ENCODE measurements at regions not wholly inside any gene's neighbourhood (a gene's known extent, or its start where the extent isn't known, plus 50 kb on each side); places are given as distances from the start of the nearest gene placed in this dataset.

DNA sequence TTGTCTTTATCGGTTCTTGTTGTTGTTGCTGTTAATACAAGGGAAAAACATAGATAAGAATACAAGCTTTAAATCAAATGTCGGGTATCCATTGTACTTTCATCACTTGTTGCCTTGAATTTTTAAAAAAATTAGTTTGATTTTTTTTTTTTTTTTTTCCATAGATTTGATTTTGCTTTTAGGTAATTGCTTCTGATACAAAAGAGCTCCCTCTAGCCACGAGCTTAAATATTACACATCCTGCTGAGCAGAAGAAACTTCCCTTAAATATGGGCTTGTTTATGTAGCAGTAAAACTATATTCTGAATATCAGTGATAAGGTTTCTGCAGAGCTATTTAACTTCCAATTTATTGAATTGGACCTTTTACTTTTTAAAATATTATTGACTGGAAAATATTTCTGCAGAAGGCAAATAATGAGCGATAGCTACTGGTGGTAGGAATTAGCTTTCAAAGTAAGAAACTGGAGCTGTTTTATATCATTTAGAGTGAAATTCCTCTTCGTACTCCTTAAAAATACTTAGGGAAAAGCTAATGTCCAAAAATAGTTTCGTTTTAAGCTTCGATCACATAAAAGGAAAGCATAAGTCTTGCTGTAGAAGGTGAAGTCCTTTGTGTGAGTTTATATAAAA, 216.9 kb downstream of the POLR1F start:
- TF ChIP-seq, protein P1, sequence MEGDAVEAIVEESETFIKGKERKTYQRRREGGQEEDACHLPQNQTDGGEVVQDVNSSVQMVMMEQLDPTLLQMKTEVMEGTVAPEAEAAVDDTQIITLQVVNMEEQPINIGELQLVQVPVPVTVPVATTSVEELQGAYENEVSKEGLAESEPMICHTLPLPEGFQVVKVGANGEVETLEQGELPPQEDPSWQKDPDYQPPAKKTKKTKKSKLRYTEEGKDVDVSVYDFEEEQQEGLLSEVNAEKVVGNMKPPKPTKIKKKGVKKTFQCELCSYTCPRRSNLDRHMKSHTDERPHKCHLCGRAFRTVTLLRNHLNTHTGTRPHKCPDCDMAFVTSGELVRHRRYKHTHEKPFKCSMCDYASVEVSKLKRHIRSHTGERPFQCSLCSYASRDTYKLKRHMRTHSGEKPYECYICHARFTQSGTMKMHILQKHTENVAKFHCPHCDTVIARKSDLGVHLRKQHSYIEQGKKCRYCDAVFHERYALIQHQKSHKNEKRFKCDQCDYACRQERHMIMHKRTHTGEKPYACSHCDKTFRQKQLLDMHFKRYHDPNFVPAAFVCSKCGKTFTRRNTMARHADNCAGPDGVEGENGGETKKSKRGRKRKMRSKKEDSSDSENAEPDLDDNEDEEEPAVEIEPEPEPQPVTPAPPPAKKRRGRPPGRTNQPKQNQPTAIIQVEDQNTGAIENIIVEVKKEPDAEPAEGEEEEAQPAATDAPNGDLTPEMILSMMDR (conservative IDR thresholded peaks at IDR 0.05; ENCODE audit: control insufficient read depth, insufficient read depth, low read depth, low read length), result peak; percentile 60
- peak; percentile 68 for DNase-seq (ENCODE audit: low read depth)
- H3K4me3 ChIP-seq (ENCODE audit: control insufficient read depth, low read depth, low read length), result no peak overlapping the region

DNA sequence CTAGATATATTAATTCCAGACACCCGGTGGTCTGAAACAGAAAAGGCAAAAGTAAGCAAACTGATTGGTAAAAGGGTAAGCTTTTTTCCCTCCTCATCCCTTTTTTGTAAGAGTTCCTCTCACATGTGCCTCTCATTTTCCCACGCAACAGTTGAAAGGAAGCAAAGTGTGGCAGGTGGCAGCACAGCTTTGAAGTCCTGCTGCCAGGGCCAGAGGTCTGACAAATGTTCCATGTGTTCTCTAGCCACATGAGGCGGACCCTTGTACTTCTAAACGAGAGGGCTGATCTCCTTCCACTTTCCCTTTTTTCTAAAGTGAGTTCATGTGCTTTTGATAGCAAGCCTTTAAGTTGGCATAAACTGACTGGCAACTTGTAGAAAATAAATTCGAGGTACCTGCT, 217.5 kb downstream of the POLR1F start:
- no peak overlapping the region for H3K4me3 ChIP-seq (ENCODE audit: control insufficient read depth, low read depth, low read length)
- TF ChIP-seq, protein P1 (conservative IDR thresholded peaks at IDR 0.05; ENCODE audit: control insufficient read depth, insufficient read depth, low read depth, low read length), result no peak
- DNase-seq (ENCODE audit: low read depth), result no peak

GRCh38 chr7:19489162-19489820, 219.5 kb downstream of the POLR1F start:
- no peak for DNase-seq (ENCODE audit: low read depth)
- H3K4me3 ChIP-seq (ENCODE audit: control insufficient read depth, low read depth, low read length), result no peak overlapping the region
- TF ChIP-seq, protein P1 (conservative IDR thresholded peaks at IDR 0.05; ENCODE audit: control insufficient read depth, insufficient read depth, low read depth, low read length), result no peak

DNA sequence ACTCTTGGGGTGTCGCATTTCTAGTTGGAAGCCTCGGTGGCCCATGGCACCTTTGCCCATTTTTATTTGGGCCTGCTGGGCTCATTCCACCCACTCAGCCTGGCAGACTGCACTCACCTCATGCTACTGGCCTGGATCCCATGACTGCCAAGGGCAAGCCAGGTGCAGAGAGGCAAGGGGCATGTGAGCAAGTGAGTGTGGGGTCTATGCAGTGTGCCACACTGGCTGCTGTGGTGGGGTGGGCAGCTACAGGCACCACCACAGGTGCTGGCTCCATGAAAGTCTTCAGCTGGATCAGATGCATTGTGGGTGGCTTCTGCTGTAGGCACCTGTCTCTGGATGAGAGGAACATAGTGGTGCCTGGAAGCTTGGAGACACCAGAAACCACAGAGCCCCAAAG, 220.8 kb downstream of the POLR1F start:
- TF ChIP-seq, protein P1 (conservative IDR thresholded peaks at IDR 0.05; ENCODE audit: control insufficient read depth, insufficient read depth, low read depth, low read length), result no peak
- no peak overlapping the region for H3K4me3 ChIP-seq (ENCODE audit: control insufficient read depth, low read depth, low read length)
- DNase-seq (ENCODE audit: low read depth), result no peak

DNA sequence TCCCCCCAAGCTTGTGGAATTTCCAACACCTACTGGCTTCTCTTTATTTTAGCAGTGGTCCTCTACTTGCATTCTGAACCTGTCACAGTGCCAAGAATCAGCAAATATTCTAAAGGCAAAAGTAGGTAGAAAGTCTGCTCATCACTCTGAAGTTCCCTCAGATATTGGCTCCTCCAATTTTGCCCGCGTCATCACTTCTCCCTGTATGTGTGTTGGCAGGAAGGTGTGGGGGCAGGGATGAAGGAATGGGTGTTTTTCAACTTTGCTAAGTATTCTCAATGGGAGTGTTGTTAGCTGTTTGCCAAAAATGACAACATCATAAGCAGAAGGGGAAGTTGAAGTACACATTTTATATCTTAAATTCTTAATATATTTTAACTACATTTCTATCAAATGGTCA, 226.2 kb downstream of the POLR1F start:
- TF ChIP-seq, protein P1 (conservative IDR thresholded peaks at IDR 0.05; ENCODE audit: control insufficient read depth, insufficient read depth, low read depth, low read length), result no peak
- no peak overlapping the region for H3K4me3 ChIP-seq (ENCODE audit: control insufficient read depth, low read depth, low read length)
- DNase-seq (ENCODE audit: low read depth), result peak; percentile 6

GRCh38 chr7:19480383-19480782, 228.5 kb downstream of the POLR1F start:
- TF ChIP-seq, protein P1 (conservative IDR thresholded peaks at IDR 0.05; ENCODE audit: control insufficient read depth, insufficient read depth, low read depth, low read length), result no peak
- no peak for DNase-seq (ENCODE audit: low read depth)
- no peak overlapping the region for H3K4me3 ChIP-seq (ENCODE audit: control insufficient read depth, low read depth, low read length)
